K562 (cell line): ENCODE measurements at regions not wholly inside any gene's neighbourhood (a gene's known extent, or its start where the extent isn't known, plus 50 kb on each side); places are given as distances from the start of the nearest gene placed in this dataset.
"Not testable (repeated sequence)": the region's sequence is repeated elsewhere in the genome, so short reads cannot be mapped to it uniquely, and the experiment has no call there.

Source experiments
- ARID2 ChIP-seq: fragments of 450-650 bp; IDR thresholded peaks from 2 replicates; pipeline ENCODE4 v1.6.1; 2017; ENCODE audit warnings: antibody characterized with exemption, mild to moderate bottlenecking
- CEBPB ChIP-seq: fragments of 450-650 bp; IDR thresholded peaks from 2 replicates; pipeline ENCODE4 v1.6.1; 2016; ENCODE audit warnings: missing genetic modification characterization, missing compliant biosample characterization
- KAT7 ChIP-seq: sonication (generic); formaldehyde crosslinking; IDR thresholded peaks from 2 replicates; pipeline ENCODE4 v1.8.0; 2022; ENCODE audit warnings: missing genetic modification reagents, mild to moderate bottlenecking, borderline replicate concordance
- RAD21 ChIP-seq, 2 experiments: fragments of 250-450 bp in 1 of 2; fragments of 450-650 bp in 1 of 2; sonication (Bioruptor Pico) in 1 of 2; formaldehyde crosslinking in 1 of 2; IDR thresholded peaks in 1 of 2; conservative IDR thresholded peaks in 1 of 2; 2 replicates each; pipeline versions ENCODE4 v1.4.0 to v1.8.0; 2020 to 2022; ENCODE audit warnings: mild to moderate bottlenecking in 2 of 2, moderate library complexity in 1 of 2
- ZBTB7A ChIP-seq: IDR thresholded peaks from 2 replicates; pipeline ENCODE4 v1.6.1; 2011; ENCODE audit warnings: low read depth, mild to moderate bottlenecking, low read length, moderate library complexity, borderline replicate concordance; ENCODE audit not compliant: control insufficient read depth
- TF ChIP-seq, protein P1 (sequence below), 3 experiments: IDR thresholded peaks in 2 of 3; conservative IDR thresholded peaks in 1 of 3; 2 replicates each; pipeline ENCODE4 v1.5.1; 2011 to 2012; ENCODE audit warnings: low read length in 3 of 3, mild to moderate bottlenecking in 3 of 3, control low read depth in 2 of 3, improper control_type of control experiment in 1 of 3, inconsistent platforms in 1 of 3, low read depth in 1 of 3, mixed read lengths in 1 of 3, moderate library complexity in 1 of 3; ENCODE audit not compliant: insufficient read depth in 2 of 3
- TF ChIP-seq, protein P2 (sequence below), 2 experiments: fragments of 200-800 bp in 1 of 2; sonication (Bioruptor generic) in 1 of 2; sonication (generic) in 1 of 2; formaldehyde crosslinking in 1 of 2; IDR thresholded peaks in 1 of 2; conservative IDR thresholded peaks in 1 of 2; 2 replicates each; pipeline versions ENCODE4 v1.5.0 to v1.6.1; 2016 to 2020; ENCODE audit warnings: missing compliant biosample characterization in 1 of 2, missing genetic modification characterization in 1 of 2, missing genetic modification reagents in 1 of 2

DNA sequence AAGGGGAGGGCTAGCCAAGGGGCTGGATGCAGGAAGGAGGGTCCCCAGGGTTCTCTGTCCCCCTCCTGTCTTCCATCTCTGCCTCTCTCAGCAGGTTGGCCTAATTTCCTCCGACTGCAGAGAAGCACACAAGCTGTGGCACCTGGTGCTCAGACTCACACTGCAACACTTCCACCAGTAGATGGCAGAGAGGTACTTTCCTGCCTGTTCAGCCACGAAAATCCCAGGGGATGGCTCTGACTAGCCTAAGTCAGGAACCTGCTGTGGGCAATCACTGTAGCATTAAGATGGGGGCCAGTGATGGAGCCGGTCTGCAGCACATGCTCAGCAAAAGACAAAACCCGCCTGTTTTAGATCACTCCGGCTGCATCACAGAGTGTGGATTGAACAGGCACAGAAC is 2721.7 kb upstream of the TPTE start:
- TF ChIP-seq KAT7 (CRISPR knock-in tag); CEBPB (tag); ZBTB7A; ARID2; RAD21 (CRISPR knock-in tag; conservative IDR thresholded peaks at IDR 0.05 in 1 of 2, IDR thresholded peaks at IDR 0.05 in 1 of 2): not testable (repeated sequence)
- TF ChIP-seq, protein P1, sequence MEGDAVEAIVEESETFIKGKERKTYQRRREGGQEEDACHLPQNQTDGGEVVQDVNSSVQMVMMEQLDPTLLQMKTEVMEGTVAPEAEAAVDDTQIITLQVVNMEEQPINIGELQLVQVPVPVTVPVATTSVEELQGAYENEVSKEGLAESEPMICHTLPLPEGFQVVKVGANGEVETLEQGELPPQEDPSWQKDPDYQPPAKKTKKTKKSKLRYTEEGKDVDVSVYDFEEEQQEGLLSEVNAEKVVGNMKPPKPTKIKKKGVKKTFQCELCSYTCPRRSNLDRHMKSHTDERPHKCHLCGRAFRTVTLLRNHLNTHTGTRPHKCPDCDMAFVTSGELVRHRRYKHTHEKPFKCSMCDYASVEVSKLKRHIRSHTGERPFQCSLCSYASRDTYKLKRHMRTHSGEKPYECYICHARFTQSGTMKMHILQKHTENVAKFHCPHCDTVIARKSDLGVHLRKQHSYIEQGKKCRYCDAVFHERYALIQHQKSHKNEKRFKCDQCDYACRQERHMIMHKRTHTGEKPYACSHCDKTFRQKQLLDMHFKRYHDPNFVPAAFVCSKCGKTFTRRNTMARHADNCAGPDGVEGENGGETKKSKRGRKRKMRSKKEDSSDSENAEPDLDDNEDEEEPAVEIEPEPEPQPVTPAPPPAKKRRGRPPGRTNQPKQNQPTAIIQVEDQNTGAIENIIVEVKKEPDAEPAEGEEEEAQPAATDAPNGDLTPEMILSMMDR (IDR thresholded peaks at IDR 0.05 in 2 of 3, conservative IDR thresholded peaks at IDR 0.05 in 1 of 3; ENCODE audit: insufficient read depth in 2 of 3, low read depth in 1 of 3, low read length in 3 of 3), result not testable (repeated sequence)
- TF ChIP-seq, protein P2, sequence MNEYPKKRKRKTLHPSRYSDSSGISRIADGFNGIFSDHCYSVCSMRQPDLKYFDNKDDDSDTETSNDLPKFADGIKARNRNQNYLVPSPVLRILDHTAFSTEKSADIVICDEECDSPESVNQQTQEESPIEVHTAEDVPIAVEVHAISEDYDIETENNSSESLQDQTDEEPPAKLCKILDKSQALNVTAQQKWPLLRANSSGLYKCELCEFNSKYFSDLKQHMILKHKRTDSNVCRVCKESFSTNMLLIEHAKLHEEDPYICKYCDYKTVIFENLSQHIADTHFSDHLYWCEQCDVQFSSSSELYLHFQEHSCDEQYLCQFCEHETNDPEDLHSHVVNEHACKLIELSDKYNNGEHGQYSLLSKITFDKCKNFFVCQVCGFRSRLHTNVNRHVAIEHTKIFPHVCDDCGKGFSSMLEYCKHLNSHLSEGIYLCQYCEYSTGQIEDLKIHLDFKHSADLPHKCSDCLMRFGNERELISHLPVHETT (CRISPR knock-in tag; conservative IDR thresholded peaks at IDR 0.05 in 1 of 2, IDR thresholded peaks at IDR 0.05 in 1 of 2), result not testable (repeated sequence)
